Panc1 (cell line): ENCODE measurements at regions not wholly inside any gene's neighbourhood (a gene's known extent, or its start where the extent isn't known, plus 50 kb on each side); places are given as distances from the start of the nearest gene placed in this dataset.

ENCODE experiments used
- ATAC-seq: fragments of 200-7000 bp; cut with Tn5 transposase; 2 replicates; pipeline ENCODE4 v1.9.1; 2020; ENCODE audit warnings: mild to moderate bottlenecking, moderate library complexity
- BruUV-seq: library from RNA; stranded (reverse); fragments of 400-500 nt; replicated peaks from 2 replicates; lab custom pipeline; 2021; lab: Mats Ljungman, UMichigan
- CTCF ChIA-PET: fragments of 300-600 bp; sonication (Branson Sonifier 250); formaldehyde crosslinking; loops from one replicate; lab custom pipeline; 2022; ENCODE audit warnings: antibody characterized with exemption; lab: Charles Lee
- POLR2A ChIA-PET: fragments of 300-600 bp; sonication (Branson Sonifier 250); formaldehyde crosslinking; loops from one replicate; lab custom pipeline; 2022; ENCODE audit warnings: antibody characterized with exemption; lab: Charles Lee
- DNase-seq: peaks from one replicate; pipeline ENCODE4 v3.0.0-alpha.2; 2010; ENCODE audit warnings: low read depth, low spot score
- H3K27ac ChIP-seq: 2 replicates; pipeline ENCODE4 v1.5.1; 2011; ENCODE audit warnings: mild to moderate bottlenecking, low read length, inconsistent platforms
- H3K27me3 ChIP-seq: fragments of 200-500 bp; sonication (Bioruptor generic); 2 replicates; pipeline ENCODE4 v1.6.0; 2014; ENCODE audit warnings: low read length, inconsistent platforms; ENCODE audit not compliant: control insufficient read depth, insufficient read depth
- H3K36me3 ChIP-seq: fragments of 200-500 bp; sonication (Bioruptor generic); 2 replicates; pipeline ENCODE4 v1.5.1; 2014; ENCODE audit warnings: inconsistent platforms, mild to moderate bottlenecking, low read length, moderate library complexity; ENCODE audit not compliant: control insufficient read depth, insufficient read depth
- H3K4me1 ChIP-seq: 2 replicates; pipeline ENCODE4 v1.5.1; 2011; ENCODE audit warnings: inconsistent platforms, mild to moderate bottlenecking, low read length, moderate library complexity; ENCODE audit not compliant: control insufficient read depth, insufficient read depth
- H3K4me3 ChIP-seq, 2 experiments: 2 replicates each; pipeline ENCODE4 v1.5.1; 2011 to 2012; ENCODE audit warnings: low read depth in 2 of 2, low read length in 2 of 2, mild to moderate bottlenecking in 2 of 2, inconsistent platforms in 1 of 2, moderate library complexity in 1 of 2
- H3K9me3 ChIP-seq: fragments of 200-500 bp; sonication (Bioruptor generic); 2 replicates; pipeline ENCODE4 v1.5.1; 2014; ENCODE audit warnings: low read depth, mild to moderate bottlenecking, inconsistent platforms, low read length, moderate library complexity; ENCODE audit not compliant: control insufficient read depth, insufficient read depth
- CTCF ChIP-seq: fragments of 450-650 bp; IDR thresholded peaks from 2 replicates; pipeline ENCODE4 v1.5.1; 2017; ENCODE audit warnings: mild to moderate bottlenecking
- POLR2AphosphoS5 ChIP-seq: IDR thresholded peaks from 2 replicates; pipeline ENCODE4 v1.6.1; 2012; ENCODE audit warnings: mild to moderate bottlenecking, low read depth, low read length, moderate library complexity
- REST ChIP-seq, 2 experiments: IDR thresholded peaks; 2 replicates each; pipeline ENCODE4 v1.6.1; 2011 to 2012; ENCODE audit warnings: low read depth in 2 of 2, control low read depth in 1 of 2, low read length in 1 of 2, mild to moderate bottlenecking in 1 of 2, moderate library complexity in 1 of 2; ENCODE audit not compliant: insufficient read depth in 1 of 2
- SIN3A ChIP-seq: IDR thresholded peaks from 2 replicates; pipeline ENCODE4 v1.6.1; 2012; ENCODE audit warnings: low read depth, mild to moderate bottlenecking, low read length, moderate library complexity, borderline replicate concordance; ENCODE audit not compliant: insufficient read depth
- TCF7L2 ChIP-seq: IDR thresholded peaks from 2 replicates; pipeline ENCODE4 v1.6.1; 2011; ENCODE audit warnings: mild to moderate bottlenecking, low read depth, low read length, inconsistent platforms
- in situ Hi-C: cut with HindIII; loops from 2 replicates; pipeline ENCODE4 v1.10.0; 2016; ENCODE audit warnings: low sequenced_read_pairs, low pct_unique_long_range_greater_than_20kb
- intact Hi-C: fragments of 100-400 bp; cut with micrococcal nuclease; formaldehyde crosslinking; loops from one replicate; pipeline ENCODE4 v1.10.0; 2022; ENCODE audit not compliant: unreplicated experiment

GRCh38 chr10:125494651-125495239, 188.2 kb downstream of the TEX36 start:
- ATAC-seq (no peak), DNase-seq (no peak)
- peaks cover 40% of the 10 kb centered on the region for H3K27me3 ChIP-seq
- no peak overlapping the region for H3K4me3 ChIP-seq
- in situ Hi-C loops (no loop called here), intact Hi-C loops (no loop called here)
- POLR2A ChIA-PET, result interaction anchor here (0.7 kb wide), 1 partner anchor 214 kb away, joined by 3 read pairs; no protein-coding TSS in a partner anchor
- CTCF ChIA-PET, result no interaction called here
- H3K36me3 ChIP-seq, result no peaks in the 10 kb centered on the region
- H3K9me3 ChIP-seq, result no peaks in the 10 kb centered on the region
- TF ChIP-seq TCF7L2, result no peak
- no peak for TF ChIP-seq POLR2AphosphoS5
- TF ChIP-seq SIN3A, result no peak
- no peak for TF ChIP-seq CTCF
- TF ChIP-seq REST (IDR thresholded peaks at IDR 0.05; ENCODE audit: insufficient read depth in 1 of 2, low read depth in 2 of 2, low read length in 1 of 2), result no peak
- H3K4me1 ChIP-seq, result no peaks in the 10 kb centered on the region
- H3K27ac ChIP-seq, result no peak overlapping the region
- BruUV-seq, result no TSS peak

- Histone ChIP-seq H3K4me1 (no peaks in the 10 kb centered on the region), H3K4me3 (no peak overlapping the region), H3K36me3 (no peaks in the 10 kb centered on the region), H3K9me3 (no peaks in the 10 kb centered on the region), H3K27ac (no peak overlapping the region), H3K27me3 (peaks cover 41% of the 10 kb centered on the region)
- BruUV-seq, result no TSS peak
- DNase-seq (no peak), ATAC-seq (no peak)
- ChIA-PET CTCF (no interaction called here), POLR2A (no interaction called here)
- TF ChIP-seq TCF7L2, result no peak
- TF ChIP-seq REST (IDR thresholded peaks at IDR 0.05; ENCODE audit: insufficient read depth in 1 of 2, low read depth in 2 of 2, low read length in 1 of 2), result no peak
- TF ChIP-seq SIN3A, result no peak
- TF ChIP-seq POLR2AphosphoS5, result no peak
- no peak for TF ChIP-seq CTCF
- in situ Hi-C loops, result no loop called here
- intact Hi-C loops, result no loop called here
Measured at GRCh38 chr10:125491381-125491780, 191.6 kb downstream of the TEX36 start.
